K562 (cell line): ENCODE measurements at regions not wholly inside any gene's neighbourhood (a gene's known extent, or its start where the extent isn't known, plus 50 kb on each side); places are given as distances from the start of the nearest gene placed in this dataset.

Source experiments
- FOXO4 ChIP-seq: fragments of 450-650 bp; formaldehyde crosslinking; IDR thresholded peaks from 2 replicates; pipeline ENCODE4 v1.4.0; 2020; ENCODE audit warnings: mild to moderate bottlenecking, moderate library complexity
- HMG20B ChIP-seq: fragments of 250-450 bp; sonication (Bioruptor Pico); IDR thresholded peaks from 2 replicates; pipeline ENCODE4 v1.5.0; 2021; ENCODE audit warnings: mild to moderate bottlenecking
- LCOR ChIP-seq: sonication (generic); formaldehyde crosslinking; IDR thresholded peaks from 2 replicates; pipeline ENCODE4 v1.8.0; 2022; ENCODE audit warnings: mild to moderate bottlenecking, missing genetic modification reagents
- TGIF2 ChIP-seq: sonication (generic); formaldehyde crosslinking; IDR thresholded peaks from 2 replicates; pipeline ENCODE4 v1.8.1; 2022; ENCODE audit warnings: mild to moderate bottlenecking, missing genetic modification reagents, moderate library complexity
- TF ChIP-seq, protein P1 (sequence below), 3 experiments: IDR thresholded peaks in 2 of 3; conservative IDR thresholded peaks in 1 of 3; 2 replicates each; pipeline ENCODE4 v1.5.1; 2011 to 2012; ENCODE audit warnings: low read length in 3 of 3, mild to moderate bottlenecking in 3 of 3, control low read depth in 2 of 3, improper control_type of control experiment in 1 of 3, inconsistent platforms in 1 of 3, low read depth in 1 of 3, mixed read lengths in 1 of 3, moderate library complexity in 1 of 3; ENCODE audit not compliant: insufficient read depth in 2 of 3
- TF ChIP-seq, protein P2 (sequence below): conservative IDR thresholded peaks from 2 replicates; pipeline ENCODE4 v1.6.1; 2011; ENCODE audit warnings: low read depth, mild to moderate bottlenecking, low read length; ENCODE audit not compliant: control insufficient read depth

GRCh38 chr4:138338840-138339239, 96.7 kb upstream of the SLC7A11 start:
- TF ChIP-seq, protein P1, sequence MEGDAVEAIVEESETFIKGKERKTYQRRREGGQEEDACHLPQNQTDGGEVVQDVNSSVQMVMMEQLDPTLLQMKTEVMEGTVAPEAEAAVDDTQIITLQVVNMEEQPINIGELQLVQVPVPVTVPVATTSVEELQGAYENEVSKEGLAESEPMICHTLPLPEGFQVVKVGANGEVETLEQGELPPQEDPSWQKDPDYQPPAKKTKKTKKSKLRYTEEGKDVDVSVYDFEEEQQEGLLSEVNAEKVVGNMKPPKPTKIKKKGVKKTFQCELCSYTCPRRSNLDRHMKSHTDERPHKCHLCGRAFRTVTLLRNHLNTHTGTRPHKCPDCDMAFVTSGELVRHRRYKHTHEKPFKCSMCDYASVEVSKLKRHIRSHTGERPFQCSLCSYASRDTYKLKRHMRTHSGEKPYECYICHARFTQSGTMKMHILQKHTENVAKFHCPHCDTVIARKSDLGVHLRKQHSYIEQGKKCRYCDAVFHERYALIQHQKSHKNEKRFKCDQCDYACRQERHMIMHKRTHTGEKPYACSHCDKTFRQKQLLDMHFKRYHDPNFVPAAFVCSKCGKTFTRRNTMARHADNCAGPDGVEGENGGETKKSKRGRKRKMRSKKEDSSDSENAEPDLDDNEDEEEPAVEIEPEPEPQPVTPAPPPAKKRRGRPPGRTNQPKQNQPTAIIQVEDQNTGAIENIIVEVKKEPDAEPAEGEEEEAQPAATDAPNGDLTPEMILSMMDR (IDR thresholded peaks at IDR 0.05 in 2 of 3, conservative IDR thresholded peaks at IDR 0.05 in 1 of 3; ENCODE audit: insufficient read depth in 2 of 3, low read depth in 1 of 3, low read length in 3 of 3), result no peak
- TF ChIP-seq HMG20B (CRISPR knock-in tag) (no peak), FOXO4 (CRISPR knock-in tag) (no peak), TGIF2 (CRISPR knock-in tag) (no peak), LCOR (CRISPR knock-in tag) (no peak)
- TF ChIP-seq, protein P2, sequence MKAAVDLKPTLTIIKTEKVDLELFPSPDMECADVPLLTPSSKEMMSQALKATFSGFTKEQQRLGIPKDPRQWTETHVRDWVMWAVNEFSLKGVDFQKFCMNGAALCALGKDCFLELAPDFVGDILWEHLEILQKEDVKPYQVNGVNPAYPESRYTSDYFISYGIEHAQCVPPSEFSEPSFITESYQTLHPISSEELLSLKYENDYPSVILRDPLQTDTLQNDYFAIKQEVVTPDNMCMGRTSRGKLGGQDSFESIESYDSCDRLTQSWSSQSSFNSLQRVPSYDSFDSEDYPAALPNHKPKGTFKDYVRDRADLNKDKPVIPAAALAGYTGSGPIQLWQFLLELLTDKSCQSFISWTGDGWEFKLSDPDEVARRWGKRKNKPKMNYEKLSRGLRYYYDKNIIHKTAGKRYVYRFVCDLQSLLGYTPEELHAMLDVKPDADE, result no peak
